Panc1 (cell line): ENCODE measurements at regions not wholly inside any gene's neighbourhood (a gene's known extent, or its start where the extent isn't known, plus 50 kb on each side); places are given as distances from the start of the nearest gene placed in this dataset.
"Not testable (repeated sequence)": the region's sequence is repeated elsewhere in the genome, so short reads cannot be mapped to it uniquely, and the experiment has no call there.

ENCODE experiments used
- ATAC-seq: fragments of 200-7000 bp; cut with Tn5 transposase; 2 replicates; pipeline ENCODE4 v1.9.1; 2020; ENCODE audit warnings: mild to moderate bottlenecking, moderate library complexity
- BruUV-seq: library from RNA; stranded (reverse); fragments of 400-500 nt; replicated peaks from 2 replicates; lab custom pipeline; 2021; lab: Mats Ljungman, UMichigan
- CTCF ChIA-PET: fragments of 300-600 bp; sonication (Branson Sonifier 250); formaldehyde crosslinking; loops from one replicate; lab custom pipeline; 2022; ENCODE audit warnings: antibody characterized with exemption; lab: Charles Lee
- POLR2A ChIA-PET: fragments of 300-600 bp; sonication (Branson Sonifier 250); formaldehyde crosslinking; loops from one replicate; lab custom pipeline; 2022; ENCODE audit warnings: antibody characterized with exemption; lab: Charles Lee
- DNase-seq: peaks from one replicate; pipeline ENCODE4 v3.0.0-alpha.2; 2010; ENCODE audit warnings: low read depth, low spot score
- H3K27ac ChIP-seq: 2 replicates; pipeline ENCODE4 v1.5.1; 2011; ENCODE audit warnings: mild to moderate bottlenecking, low read length, inconsistent platforms
- H3K27me3 ChIP-seq: fragments of 200-500 bp; sonication (Bioruptor generic); 2 replicates; pipeline ENCODE4 v1.6.0; 2014; ENCODE audit warnings: low read length, inconsistent platforms; ENCODE audit not compliant: control insufficient read depth, insufficient read depth
- H3K36me3 ChIP-seq: fragments of 200-500 bp; sonication (Bioruptor generic); 2 replicates; pipeline ENCODE4 v1.5.1; 2014; ENCODE audit warnings: inconsistent platforms, mild to moderate bottlenecking, low read length, moderate library complexity; ENCODE audit not compliant: control insufficient read depth, insufficient read depth
- H3K4me1 ChIP-seq: 2 replicates; pipeline ENCODE4 v1.5.1; 2011; ENCODE audit warnings: inconsistent platforms, mild to moderate bottlenecking, low read length, moderate library complexity; ENCODE audit not compliant: control insufficient read depth, insufficient read depth
- H3K4me3 ChIP-seq, 2 experiments: 2 replicates each; pipeline ENCODE4 v1.5.1; 2011 to 2012; ENCODE audit warnings: low read depth in 2 of 2, low read length in 2 of 2, mild to moderate bottlenecking in 2 of 2, inconsistent platforms in 1 of 2, moderate library complexity in 1 of 2
- H3K9me3 ChIP-seq: fragments of 200-500 bp; sonication (Bioruptor generic); 2 replicates; pipeline ENCODE4 v1.5.1; 2014; ENCODE audit warnings: low read depth, mild to moderate bottlenecking, inconsistent platforms, low read length, moderate library complexity; ENCODE audit not compliant: control insufficient read depth, insufficient read depth
- POLR2AphosphoS5 ChIP-seq: IDR thresholded peaks from 2 replicates; pipeline ENCODE4 v1.6.1; 2012; ENCODE audit warnings: mild to moderate bottlenecking, low read depth, low read length, moderate library complexity
- SIN3A ChIP-seq: IDR thresholded peaks from 2 replicates; pipeline ENCODE4 v1.6.1; 2012; ENCODE audit warnings: low read depth, mild to moderate bottlenecking, low read length, moderate library complexity, borderline replicate concordance; ENCODE audit not compliant: insufficient read depth
- TCF7L2 ChIP-seq: IDR thresholded peaks from 2 replicates; pipeline ENCODE4 v1.6.1; 2011; ENCODE audit warnings: mild to moderate bottlenecking, low read depth, low read length, inconsistent platforms
- in situ Hi-C: cut with HindIII; loops from 2 replicates; pipeline ENCODE4 v1.10.0; 2016; ENCODE audit warnings: low sequenced_read_pairs, low pct_unique_long_range_greater_than_20kb
- intact Hi-C: fragments of 100-400 bp; cut with micrococcal nuclease; formaldehyde crosslinking; loops from one replicate; pipeline ENCODE4 v1.10.0; 2022; ENCODE audit not compliant: unreplicated experiment
- TF ChIP-seq, protein P1 (sequence below), 2 experiments: IDR thresholded peaks; 2 replicates each; pipeline ENCODE4 v1.6.1; 2011 to 2012; ENCODE audit warnings: low read depth in 2 of 2, control low read depth in 1 of 2, low read length in 1 of 2, mild to moderate bottlenecking in 1 of 2, moderate library complexity in 1 of 2; ENCODE audit not compliant: insufficient read depth in 1 of 2
- TF ChIP-seq, protein P2 (sequence below): fragments of 450-650 bp; IDR thresholded peaks from 2 replicates; pipeline ENCODE4 v1.5.1; 2017; ENCODE audit warnings: mild to moderate bottlenecking

DNA sequence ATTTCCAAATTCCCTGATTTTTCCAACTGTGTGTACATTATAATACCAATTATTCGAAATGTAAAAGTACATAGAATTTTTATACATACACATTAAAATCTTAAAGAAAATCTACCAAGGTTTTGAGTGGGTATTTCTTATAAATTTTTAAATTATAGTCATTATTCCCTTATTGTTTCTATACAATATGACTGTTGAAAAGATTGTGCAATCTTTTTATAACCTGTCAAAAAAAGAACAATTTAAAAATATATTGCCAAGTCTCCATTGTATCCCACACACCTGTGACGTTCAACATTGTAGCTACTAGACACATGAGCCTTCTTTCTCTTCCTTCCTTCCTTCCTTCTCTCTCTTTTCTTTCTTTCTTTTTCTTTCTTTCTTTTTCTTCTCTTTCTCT is 473.2 kb upstream of the CHRM3 start:
- DNase-seq (no peak), ATAC-seq (no peak)
- BruUV-seq: no TSS peak
- H3K27me3 ChIP-seq: no peaks in the 10 kb centered on the region
- no peak overlapping the region for H3K27ac ChIP-seq
- no peaks in the 10 kb centered on the region for H3K36me3 ChIP-seq
- intact Hi-C loops (no loop called here), in situ Hi-C loops (no loop called here)
- CTCF ChIA-PET: no interaction called here
- TF ChIP-seq, protein P1, sequence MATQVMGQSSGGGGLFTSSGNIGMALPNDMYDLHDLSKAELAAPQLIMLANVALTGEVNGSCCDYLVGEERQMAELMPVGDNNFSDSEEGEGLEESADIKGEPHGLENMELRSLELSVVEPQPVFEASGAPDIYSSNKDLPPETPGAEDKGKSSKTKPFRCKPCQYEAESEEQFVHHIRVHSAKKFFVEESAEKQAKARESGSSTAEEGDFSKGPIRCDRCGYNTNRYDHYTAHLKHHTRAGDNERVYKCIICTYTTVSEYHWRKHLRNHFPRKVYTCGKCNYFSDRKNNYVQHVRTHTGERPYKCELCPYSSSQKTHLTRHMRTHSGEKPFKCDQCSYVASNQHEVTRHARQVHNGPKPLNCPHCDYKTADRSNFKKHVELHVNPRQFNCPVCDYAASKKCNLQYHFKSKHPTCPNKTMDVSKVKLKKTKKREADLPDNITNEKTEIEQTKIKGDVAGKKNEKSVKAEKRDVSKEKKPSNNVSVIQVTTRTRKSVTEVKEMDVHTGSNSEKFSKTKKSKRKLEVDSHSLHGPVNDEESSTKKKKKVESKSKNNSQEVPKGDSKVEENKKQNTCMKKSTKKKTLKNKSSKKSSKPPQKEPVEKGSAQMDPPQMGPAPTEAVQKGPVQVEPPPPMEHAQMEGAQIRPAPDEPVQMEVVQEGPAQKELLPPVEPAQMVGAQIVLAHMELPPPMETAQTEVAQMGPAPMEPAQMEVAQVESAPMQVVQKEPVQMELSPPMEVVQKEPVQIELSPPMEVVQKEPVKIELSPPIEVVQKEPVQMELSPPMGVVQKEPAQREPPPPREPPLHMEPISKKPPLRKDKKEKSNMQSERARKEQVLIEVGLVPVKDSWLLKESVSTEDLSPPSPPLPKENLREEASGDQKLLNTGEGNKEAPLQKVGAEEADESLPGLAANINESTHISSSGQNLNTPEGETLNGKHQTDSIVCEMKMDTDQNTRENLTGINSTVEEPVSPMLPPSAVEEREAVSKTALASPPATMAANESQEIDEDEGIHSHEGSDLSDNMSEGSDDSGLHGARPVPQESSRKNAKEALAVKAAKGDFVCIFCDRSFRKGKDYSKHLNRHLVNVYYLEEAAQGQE (IDR thresholded peaks at IDR 0.05; ENCODE audit: insufficient read depth in 1 of 2, low read depth in 2 of 2, low read length in 1 of 2): no peak
- TF ChIP-seq POLR2AphosphoS5 (no peak), SIN3A (no peak), TCF7L2 (no peak)
- TF ChIP-seq, protein P2, sequence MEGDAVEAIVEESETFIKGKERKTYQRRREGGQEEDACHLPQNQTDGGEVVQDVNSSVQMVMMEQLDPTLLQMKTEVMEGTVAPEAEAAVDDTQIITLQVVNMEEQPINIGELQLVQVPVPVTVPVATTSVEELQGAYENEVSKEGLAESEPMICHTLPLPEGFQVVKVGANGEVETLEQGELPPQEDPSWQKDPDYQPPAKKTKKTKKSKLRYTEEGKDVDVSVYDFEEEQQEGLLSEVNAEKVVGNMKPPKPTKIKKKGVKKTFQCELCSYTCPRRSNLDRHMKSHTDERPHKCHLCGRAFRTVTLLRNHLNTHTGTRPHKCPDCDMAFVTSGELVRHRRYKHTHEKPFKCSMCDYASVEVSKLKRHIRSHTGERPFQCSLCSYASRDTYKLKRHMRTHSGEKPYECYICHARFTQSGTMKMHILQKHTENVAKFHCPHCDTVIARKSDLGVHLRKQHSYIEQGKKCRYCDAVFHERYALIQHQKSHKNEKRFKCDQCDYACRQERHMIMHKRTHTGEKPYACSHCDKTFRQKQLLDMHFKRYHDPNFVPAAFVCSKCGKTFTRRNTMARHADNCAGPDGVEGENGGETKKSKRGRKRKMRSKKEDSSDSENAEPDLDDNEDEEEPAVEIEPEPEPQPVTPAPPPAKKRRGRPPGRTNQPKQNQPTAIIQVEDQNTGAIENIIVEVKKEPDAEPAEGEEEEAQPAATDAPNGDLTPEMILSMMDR: no peak
- no peak overlapping the region for H3K4me3 ChIP-seq
- POLR2A ChIA-PET: no interaction called here
- H3K4me1 ChIP-seq: no peaks in the 10 kb centered on the region
- H3K9me3 ChIP-seq: 0 out of 2 replicates have a peak, but pooled peaks cover 2% of the 10 kb centered on the region

DNA sequence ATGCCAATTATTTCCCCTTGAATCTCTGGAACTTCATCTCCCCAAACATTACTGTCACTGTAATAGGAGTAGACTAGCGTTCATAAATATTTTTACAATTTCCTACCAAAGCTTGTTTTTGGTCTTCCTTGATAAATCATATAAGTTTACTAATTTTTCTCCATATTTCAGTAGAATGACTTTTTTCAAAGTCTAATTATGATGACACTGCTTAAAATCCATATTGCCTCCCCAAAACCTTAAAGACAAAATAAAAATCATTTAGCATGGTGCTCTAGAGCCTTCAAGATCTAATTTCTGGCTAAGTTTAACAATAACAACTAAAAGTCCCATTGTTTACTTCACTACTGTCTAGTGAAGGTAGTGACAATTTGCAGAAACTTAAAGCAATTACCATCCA is 474.2 kb upstream of the CHRM3 start:
- Histone ChIP-seq H3K36me3 (no peaks in the 10 kb centered on the region), H3K27ac (no peak overlapping the region), H3K4me3 (no peak overlapping the region), H3K9me3 (0 out of 2 replicates have a peak, but pooled peaks cover 2% of the 10 kb centered on the region), H3K4me1 (no peaks in the 10 kb centered on the region), H3K27me3 (no peaks in the 10 kb centered on the region)
- intact Hi-C loops (no loop called here), in situ Hi-C loops (no loop called here)
- DNase-seq (no peak), ATAC-seq (no peak)
- POLR2A ChIA-PET: no interaction called here
- TF ChIP-seq, protein P1 (IDR thresholded peaks at IDR 0.05; ENCODE audit: insufficient read depth in 1 of 2, low read depth in 2 of 2, low read length in 1 of 2): no peak
- TF ChIP-seq, protein P2: no peak
- TF ChIP-seq SIN3A: no peak
- no peak for TF ChIP-seq POLR2AphosphoS5
- no peak for TF ChIP-seq TCF7L2
- CTCF ChIA-PET: no interaction called here
- no TSS peak for BruUV-seq

DNA sequence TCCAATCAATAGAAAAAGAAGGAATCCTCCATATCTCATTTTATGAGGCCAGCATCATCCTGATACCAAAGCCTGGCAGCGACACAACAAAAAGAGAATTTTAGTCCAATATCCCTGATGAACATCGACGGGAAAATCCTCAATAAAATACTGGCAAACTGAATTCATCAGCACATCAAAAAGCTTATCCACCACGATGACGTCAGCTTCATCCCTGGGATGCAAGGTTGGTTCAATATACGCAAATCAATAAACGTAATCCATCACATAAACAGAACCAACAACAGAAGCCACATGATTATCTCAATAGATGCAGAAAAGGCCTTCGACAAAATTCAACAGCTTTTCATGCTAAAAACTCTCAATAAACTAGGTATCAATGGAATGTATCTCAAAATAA is 483.6 kb upstream of the CHRM3 start:
- BruUV-seq, DNase-seq, intact Hi-C loops, POLR2A ChIA-PET, ATAC-seq, H3K36me3 ChIP-seq, H3K27me3 ChIP-seq, H3K4me1 ChIP-seq, in situ Hi-C loops, H3K27ac ChIP-seq, H3K9me3 ChIP-seq, CTCF ChIA-PET, H3K4me3 ChIP-seq: not testable (repeated sequence)
